Lower lobe of right lung (tissue), 2 donors: ENCODE measurements at regions not wholly inside any gene's neighbourhood (a gene's known extent, or its start where the extent isn't known, plus 50 kb on each side); places are given as distances from the start of the nearest gene placed in this dataset.

ENCODE experiments used
- ATAC-seq, 2 donors: fragments of 200-7000 bp; cut with Tn5 transposase; one replicate each; pipeline ENCODE4 v1.9.1; 2020 to 2022; ENCODE audit warnings: mild to moderate bottlenecking in 2 of 2, moderate library complexity in 2 of 2
- DNase-seq: peaks from one replicate; pipeline ENCODE4 v3.0.0-alpha.2; 2020
- H3K27ac ChIP-seq: fragments of 200-600 bp; one replicate; pipeline ENCODE4 v1.8.0; 2022
- H3K27me3 ChIP-seq: fragments of 200-600 bp; one replicate; pipeline ENCODE4 v1.8.0; 2022; ENCODE audit warnings: low read depth
- H3K36me3 ChIP-seq: fragments of 200-600 bp; one replicate; pipeline ENCODE4 v1.8.0; 2022; ENCODE audit warnings: mild to moderate bottlenecking
- H3K4me1 ChIP-seq: fragments of 200-600 bp; one replicate; pipeline ENCODE4 v1.8.0; 2022
- H3K4me3 ChIP-seq: fragments of 200-600 bp; one replicate; pipeline ENCODE4 v1.8.0; 2022; ENCODE audit warnings: mild to moderate bottlenecking
- H3K9me3 ChIP-seq: fragments of 200-600 bp; one replicate; pipeline ENCODE4 v1.8.0; 2022
- CTCF ChIP-seq: fragments of 200-600 bp; IDR thresholded peaks from one replicate; pipeline ENCODE4 v1.8.0; 2022; ENCODE audit warnings: antibody characterized with exemption, mild to moderate bottlenecking
- intact Hi-C: fragments of 100-400 bp; cut with DNase I; formaldehyde crosslinking; loops from one replicate; pipeline ENCODE4 v1.11.0; 2022
- donor health status: DM: no; HTN: yes; CAD: no; lungs with severe emphysema.

GRCh38 chr1:177789956-177790355, 179.9 kb downstream of the SEC16B start:
- no peak overlapping the region for H3K4me3 ChIP-seq
- H3K4me1 ChIP-seq, result no peaks in the 10 kb centered on the region
- no peak overlapping the region for H3K27ac ChIP-seq
- H3K27me3 ChIP-seq, result no peaks in the 10 kb centered on the region
- H3K36me3 ChIP-seq, result no peaks in the 10 kb centered on the region
- DNase-seq (no peak), ATAC-seq (no peak)
- H3K9me3 ChIP-seq, result no peaks in the 10 kb centered on the region
- no peak for TF ChIP-seq CTCF
- intact Hi-C loops, result no loop called here

GRCh38 chr1:177786176-177786745, 183.6 kb downstream of the SEC16B start:
- H3K27me3 ChIP-seq, result no peaks in the 10 kb centered on the region
- intact Hi-C loops, result no loop called here
- no peaks in the 10 kb centered on the region for H3K9me3 ChIP-seq
- H3K4me3 ChIP-seq, result no peak overlapping the region
- DNase-seq (no peak), ATAC-seq (no peak)
- TF ChIP-seq CTCF, result no peak
- H3K4me1 ChIP-seq, result no peaks in the 10 kb centered on the region
- no peaks in the 10 kb centered on the region for H3K36me3 ChIP-seq
- no peak overlapping the region for H3K27ac ChIP-seq

- no peaks in the 10 kb centered on the region for H3K4me1 ChIP-seq
- no peak overlapping the region for H3K27ac ChIP-seq
- H3K4me3 ChIP-seq, result no peak overlapping the region
- ATAC-seq (no peak), DNase-seq (no peak)
- no peak for TF ChIP-seq CTCF
- no peaks in the 10 kb centered on the region for H3K27me3 ChIP-seq
- intact Hi-C loops, result no loop called here
- H3K36me3 ChIP-seq, result no peaks in the 10 kb centered on the region
- no peaks in the 10 kb centered on the region for H3K9me3 ChIP-seq
These were observed 184.9 kb downstream of the SEC16B start for GRCh38 chr1:177784936-177785335.

- Histone ChIP-seq H3K36me3 (no peaks in the 10 kb centered on the region), H3K27me3 (no peaks in the 10 kb centered on the region), H3K4me1 (no peaks in the 10 kb centered on the region), H3K27ac (no peak overlapping the region), H3K9me3 (no peaks in the 10 kb centered on the region), H3K4me3 (no peak overlapping the region)
- no peak for TF ChIP-seq CTCF
- DNase-seq (no peak), ATAC-seq (no peak)
- intact Hi-C loops, result no loop called here
These were observed 185.4 kb downstream of the SEC16B start for GRCh38 chr1:177784409-177784808.

GRCh38 chr1:177783051-177783450, 186.8 kb downstream of the SEC16B start:
- Histone ChIP-seq H3K27me3 (no peaks in the 10 kb centered on the region), H3K4me3 (no peak overlapping the region), H3K9me3 (no peaks in the 10 kb centered on the region), H3K27ac (no peak overlapping the region), H3K36me3 (no peaks in the 10 kb centered on the region), H3K4me1 (no peaks in the 10 kb centered on the region)
- no peak for TF ChIP-seq CTCF
- DNase-seq, result no peak
- intact Hi-C loops, result no loop called here
- ATAC-seq, result no peak
